ENCODE measurements at regions not wholly inside any gene's neighbourhood (a gene's known extent, or its start where the extent isn't known, plus 50 kb on each side); places are given as distances from the start of the nearest gene placed in this dataset.

- no peaks in the 10 kb centered on the region for H3K36me3 ChIP-seq (ENCODE audit: insufficient read depth, low read length)
- H3K4me1 ChIP-seq (ENCODE audit: insufficient read depth, low read length), result no peaks in the 10 kb centered on the region
- H3K27ac ChIP-seq (ENCODE audit: low read length), result no peak overlapping the region
- TF ChIP-seq CTCF (IDR thresholded peaks at IDR 0.05; ENCODE audit: borderline replicate concordance, extremely low read depth, low read length, poor library complexity, severe bottlenecking) (no peak), EZH2 (IDR thresholded peaks at IDR 0.05; ENCODE audit: borderline replicate concordance, low read depth, low read length, severe bottlenecking) (no peak)
- DNase-seq (no peak), ATAC-seq (ENCODE audit: insufficient read depth, low read depth) (no peak)
- no peak overlapping the region for H2AFZ ChIP-seq (ENCODE audit: low read depth, low read length)
- no peak overlapping the region for H3K4me3 ChIP-seq (ENCODE audit: low read depth in 1 of 2, low read length in 2 of 2)
- H3K9me3 ChIP-seq (ENCODE audit: insufficient read depth, low read length, severe bottlenecking), result no peaks in the 10 kb centered on the region
- H3K9ac ChIP-seq (ENCODE audit: low read depth, low read length), result no peak overlapping the region
- H3K4me2 ChIP-seq (ENCODE audit: insufficient read depth, low read length), result no peak overlapping the region
- no peaks in the 10 kb centered on the region for H3K79me2 ChIP-seq (ENCODE audit: insufficient read depth, low read length)
- H4K20me1 ChIP-seq (ENCODE audit: insufficient read depth, low read length), result no peaks in the 10 kb centered on the region
- H3K27me3 ChIP-seq (ENCODE audit: insufficient read depth, low read length, poor library complexity), result peaks cover 9% of the 10 kb centered on the region
These were observed 206.8 kb upstream of the TNP1 start for GRCh38 chr2:217066510-217067270.

- DNase-seq, result no peak
- no peak overlapping the region for H3K4me3 ChIP-seq (ENCODE audit: low read depth in 1 of 2, low read length in 2 of 2)
- H3K9me3 ChIP-seq (ENCODE audit: insufficient read depth, low read length, severe bottlenecking), result no peaks in the 10 kb centered on the region
- H3K4me2 ChIP-seq (ENCODE audit: insufficient read depth, low read length), result no peak overlapping the region
- no peaks in the 10 kb centered on the region for H3K36me3 ChIP-seq (ENCODE audit: insufficient read depth, low read length)
- ATAC-seq (ENCODE audit: insufficient read depth, low read depth), result no peak
- no peaks in the 10 kb centered on the region for H4K20me1 ChIP-seq (ENCODE audit: insufficient read depth, low read length)
- H3K79me2 ChIP-seq (ENCODE audit: insufficient read depth, low read length), result no peaks in the 10 kb centered on the region
- H3K27me3 ChIP-seq (ENCODE audit: insufficient read depth, low read length, poor library complexity), result peaks cover 9% of the 10 kb centered on the region
- no peak overlapping the region for H2AFZ ChIP-seq (ENCODE audit: low read depth, low read length)
- no peak overlapping the region for H3K27ac ChIP-seq (ENCODE audit: low read length)
- TF ChIP-seq CTCF (IDR thresholded peaks at IDR 0.05; ENCODE audit: borderline replicate concordance, extremely low read depth, low read length, poor library complexity, severe bottlenecking) (no peak), EZH2 (IDR thresholded peaks at IDR 0.05; ENCODE audit: borderline replicate concordance, low read depth, low read length, severe bottlenecking) (no peak)
- no peak overlapping the region for H3K9ac ChIP-seq (ENCODE audit: low read depth, low read length)
- no peaks in the 10 kb centered on the region for H3K4me1 ChIP-seq (ENCODE audit: insufficient read depth, low read length)
These were observed 206.0 kb upstream of the TNP1 start for GRCh38 chr2:217065695-217066405.

GRCh38 chr2:217065012-217065290 is 205.1 kb upstream of the TNP1 start:
- H3K4me3 ChIP-seq (ENCODE audit: low read depth in 1 of 2, low read length in 2 of 2), result no peak overlapping the region
- H3K36me3 ChIP-seq (ENCODE audit: insufficient read depth, low read length), result no peaks in the 10 kb centered on the region
- H3K4me1 ChIP-seq (ENCODE audit: insufficient read depth, low read length), result no peaks in the 10 kb centered on the region
- H3K4me2 ChIP-seq (ENCODE audit: insufficient read depth, low read length), result no peak overlapping the region
- no peaks in the 10 kb centered on the region for H3K79me2 ChIP-seq (ENCODE audit: insufficient read depth, low read length)
- no peak overlapping the region for H2AFZ ChIP-seq (ENCODE audit: low read depth, low read length)
- H3K27ac ChIP-seq (ENCODE audit: low read length), result no peak overlapping the region
- ATAC-seq (ENCODE audit: insufficient read depth, low read depth), result no peak
- H3K27me3 ChIP-seq (ENCODE audit: insufficient read depth, low read length, poor library complexity), result peaks cover 9% of the 10 kb centered on the region
- H3K9ac ChIP-seq (ENCODE audit: low read depth, low read length), result no peak overlapping the region
- no peaks in the 10 kb centered on the region for H3K9me3 ChIP-seq (ENCODE audit: insufficient read depth, low read length, severe bottlenecking)
- TF ChIP-seq EZH2 (IDR thresholded peaks at IDR 0.05; ENCODE audit: borderline replicate concordance, low read depth, low read length, severe bottlenecking), result no peak
- TF ChIP-seq CTCF (IDR thresholded peaks at IDR 0.05; ENCODE audit: borderline replicate concordance, extremely low read depth, low read length, poor library complexity, severe bottlenecking), result no peak
- H4K20me1 ChIP-seq (ENCODE audit: insufficient read depth, low read length), result no peaks in the 10 kb centered on the region
- no peak for DNase-seq
